ENCODE measurements at regions not wholly inside any gene's neighbourhood (a gene's known extent, or its start where the extent isn't known, plus 50 kb on each side); places are given as distances from the start of the nearest gene placed in this dataset.
A peak's percentile ranks its signal among the peaks of the same experiment; 100 is the strongest.

DNA sequence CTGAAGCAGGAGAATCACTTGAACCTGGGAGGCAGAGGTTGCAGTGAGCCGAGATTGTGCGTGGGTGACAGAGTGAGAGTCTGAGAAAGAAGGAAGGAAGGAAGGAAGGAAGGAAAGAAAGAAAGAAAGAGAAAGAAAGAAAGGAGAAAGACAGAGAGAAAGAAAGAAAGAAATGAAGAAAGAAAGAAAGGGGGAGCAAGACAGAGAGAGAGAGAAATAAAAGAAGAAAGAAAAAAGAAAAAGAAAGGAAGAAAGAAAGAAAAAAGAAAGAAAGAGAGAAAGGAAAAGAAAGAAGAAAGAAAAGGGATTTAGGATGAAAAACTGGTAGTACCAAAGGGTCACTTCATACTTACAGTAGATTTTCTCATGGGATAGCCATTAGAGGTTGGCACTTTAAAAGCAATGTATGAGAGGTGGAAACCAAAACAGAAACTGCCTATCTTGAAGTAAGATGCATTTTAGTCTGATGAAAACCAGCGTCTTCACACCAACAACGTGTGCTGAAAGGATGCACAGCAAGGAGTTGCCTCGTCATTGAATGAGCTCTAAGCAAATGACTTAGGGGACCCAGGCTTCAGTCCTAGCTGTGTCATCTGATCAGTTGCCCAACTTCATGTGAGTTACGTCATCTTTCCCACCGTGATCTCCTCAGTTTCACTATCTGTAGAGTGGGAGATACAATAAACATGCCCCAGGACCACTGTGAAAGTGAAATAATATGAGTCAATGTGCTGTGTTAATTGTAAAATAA, 133.9 kb upstream of the NEDD9 start:
- TF ChIP-seq POLR2A (IDR thresholded peaks at IDR 0.05) (no peak), POLR2AphosphoS5 (IDR thresholded peaks at IDR 0.05) (peak in 1 of 3 donors; percentile 74)
- TF ChIP-seq, protein P1, sequence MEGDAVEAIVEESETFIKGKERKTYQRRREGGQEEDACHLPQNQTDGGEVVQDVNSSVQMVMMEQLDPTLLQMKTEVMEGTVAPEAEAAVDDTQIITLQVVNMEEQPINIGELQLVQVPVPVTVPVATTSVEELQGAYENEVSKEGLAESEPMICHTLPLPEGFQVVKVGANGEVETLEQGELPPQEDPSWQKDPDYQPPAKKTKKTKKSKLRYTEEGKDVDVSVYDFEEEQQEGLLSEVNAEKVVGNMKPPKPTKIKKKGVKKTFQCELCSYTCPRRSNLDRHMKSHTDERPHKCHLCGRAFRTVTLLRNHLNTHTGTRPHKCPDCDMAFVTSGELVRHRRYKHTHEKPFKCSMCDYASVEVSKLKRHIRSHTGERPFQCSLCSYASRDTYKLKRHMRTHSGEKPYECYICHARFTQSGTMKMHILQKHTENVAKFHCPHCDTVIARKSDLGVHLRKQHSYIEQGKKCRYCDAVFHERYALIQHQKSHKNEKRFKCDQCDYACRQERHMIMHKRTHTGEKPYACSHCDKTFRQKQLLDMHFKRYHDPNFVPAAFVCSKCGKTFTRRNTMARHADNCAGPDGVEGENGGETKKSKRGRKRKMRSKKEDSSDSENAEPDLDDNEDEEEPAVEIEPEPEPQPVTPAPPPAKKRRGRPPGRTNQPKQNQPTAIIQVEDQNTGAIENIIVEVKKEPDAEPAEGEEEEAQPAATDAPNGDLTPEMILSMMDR (IDR thresholded peaks at IDR 0.05 in 8 of 11, conservative IDR thresholded peaks at IDR 0.05 in 3 of 11), result no peak
